Loucy (cell line): ENCODE measurements at regions not wholly inside any gene's neighbourhood (a gene's known extent, or its start where the extent isn't known, plus 50 kb on each side); places are given as distances from the start of the nearest gene placed in this dataset.

Source experiments
- H2AFZ ChIP-seq: fragments of 200-600 bp; sonication (generic); 2 replicates; pipeline ENCODE4 v1.6.0; 2016; ENCODE audit warnings: antibody characterized with exemption, mild to moderate bottlenecking, low read length, moderate library complexity
- H3F3A ChIP-seq: fragments of 200-600 bp; 2 replicates; pipeline ENCODE4 v1.6.0; 2016; ENCODE audit warnings: antibody characterized with exemption, low read depth, mild to moderate bottlenecking
- H3K27me3 ChIP-seq: fragments of 200-600 bp; sonication (generic); 2 replicates; pipeline ENCODE4 v1.6.1; 2014; ENCODE audit warnings: low read length, mild to moderate bottlenecking; ENCODE audit not compliant: insufficient read depth, poor library complexity, severe bottlenecking
- H3K36me3 ChIP-seq: fragments of 200-600 bp; sonication (generic); 2 replicates; pipeline ENCODE4 v1.6.1; 2016; ENCODE audit warnings: low read length; ENCODE audit not compliant: insufficient read depth
- H3K4me1 ChIP-seq: fragments of 200-600 bp; sonication (generic); 2 replicates; pipeline ENCODE4 v1.5.1; 2014; ENCODE audit warnings: low read length, mild to moderate bottlenecking; ENCODE audit not compliant: insufficient read depth, poor library complexity, severe bottlenecking
- H3K4me2 ChIP-seq: fragments of 200-600 bp; sonication (generic); 2 replicates; pipeline ENCODE4 v1.6.0; 2014; ENCODE audit warnings: antibody characterized with exemption, low read length, low read depth, mild to moderate bottlenecking; ENCODE audit not compliant: poor library complexity, severe bottlenecking
- H3K4me3 ChIP-seq: fragments of 200-600 bp; sonication (generic); 2 replicates; pipeline ENCODE4 v1.5.1; 2014; ENCODE audit warnings: low read length, mild to moderate bottlenecking, mixed read lengths; ENCODE audit not compliant: poor library complexity, severe bottlenecking
- H3K79me2 ChIP-seq: fragments of 200-600 bp; sonication (generic); 2 replicates; pipeline ENCODE4 v1.6.1; 2014; ENCODE audit warnings: low read length; ENCODE audit not compliant: insufficient read depth
- H3K9ac ChIP-seq: fragments of 200-600 bp; sonication (generic); 2 replicates; pipeline ENCODE4 v1.6.0; 2014; ENCODE audit warnings: mild to moderate bottlenecking, low read depth, low read length, moderate library complexity; ENCODE audit not compliant: poor library complexity, severe bottlenecking
- H3K9me2 ChIP-seq: fragments of 200-600 bp; sonication (generic); replicated peaks from 2 replicates; pipeline ENCODE4 v1.6.1; 2016; ENCODE audit warnings: low read depth, low read length, mixed read lengths
- H3K9me3 ChIP-seq: fragments of 200-600 bp; sonication (generic); 2 replicates; pipeline ENCODE4 v1.6.1; 2014; ENCODE audit warnings: mild to moderate bottlenecking, antibody characterized with exemption, low read length, low read depth; ENCODE audit not compliant: insufficient read depth
- H4K20me1 ChIP-seq: fragments of 200-600 bp; sonication (generic); 2 replicates; pipeline ENCODE4 v1.6.0; 2014; ENCODE audit warnings: antibody characterized with exemption, low read length, mild to moderate bottlenecking; ENCODE audit not compliant: insufficient read depth, poor library complexity, severe bottlenecking
- EZH2phosphoT487 ChIP-seq: fragments of 200-600 bp; IDR thresholded peaks from 2 replicates; pipeline ENCODE4 v1.6.1; 2018; ENCODE audit warnings: antibody characterized with exemption, mild to moderate bottlenecking, moderate library complexity, borderline replicate concordance
- TF ChIP-seq, protein P1 (sequence below): fragments of 200-600 bp; sonication (generic); conservative IDR thresholded peaks from 2 replicates; pipeline ENCODE4 v1.5.1; 2014; ENCODE audit warnings: mild to moderate bottlenecking, antibody characterized with exemption, low read length

- Histone ChIP-seq H2AFZ (no peak overlapping the region), H3K4me3 (no peak overlapping the region), H3K4me1 (no peaks in the 10 kb centered on the region), H4K20me1 (no peaks in the 10 kb centered on the region), H3K9ac (no peak overlapping the region), H3K9me3 (no peaks in the 10 kb centered on the region), H3K9me2 (no peaks in the 10 kb centered on the region), H3K36me3 (no peaks in the 10 kb centered on the region), H3K27me3 (no peaks in the 10 kb centered on the region), H3F3A (no peaks in the 10 kb centered on the region), H3K79me2 (no peaks in the 10 kb centered on the region), H3K4me2 (no peak overlapping the region)
- TF ChIP-seq, protein P1, sequence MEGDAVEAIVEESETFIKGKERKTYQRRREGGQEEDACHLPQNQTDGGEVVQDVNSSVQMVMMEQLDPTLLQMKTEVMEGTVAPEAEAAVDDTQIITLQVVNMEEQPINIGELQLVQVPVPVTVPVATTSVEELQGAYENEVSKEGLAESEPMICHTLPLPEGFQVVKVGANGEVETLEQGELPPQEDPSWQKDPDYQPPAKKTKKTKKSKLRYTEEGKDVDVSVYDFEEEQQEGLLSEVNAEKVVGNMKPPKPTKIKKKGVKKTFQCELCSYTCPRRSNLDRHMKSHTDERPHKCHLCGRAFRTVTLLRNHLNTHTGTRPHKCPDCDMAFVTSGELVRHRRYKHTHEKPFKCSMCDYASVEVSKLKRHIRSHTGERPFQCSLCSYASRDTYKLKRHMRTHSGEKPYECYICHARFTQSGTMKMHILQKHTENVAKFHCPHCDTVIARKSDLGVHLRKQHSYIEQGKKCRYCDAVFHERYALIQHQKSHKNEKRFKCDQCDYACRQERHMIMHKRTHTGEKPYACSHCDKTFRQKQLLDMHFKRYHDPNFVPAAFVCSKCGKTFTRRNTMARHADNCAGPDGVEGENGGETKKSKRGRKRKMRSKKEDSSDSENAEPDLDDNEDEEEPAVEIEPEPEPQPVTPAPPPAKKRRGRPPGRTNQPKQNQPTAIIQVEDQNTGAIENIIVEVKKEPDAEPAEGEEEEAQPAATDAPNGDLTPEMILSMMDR = no peak
- TF ChIP-seq EZH2phosphoT487 = no peak
These were observed 213.3 kb downstream of the MDFIC start for GRCh38 chr7:115135146-115135545.

DNA sequence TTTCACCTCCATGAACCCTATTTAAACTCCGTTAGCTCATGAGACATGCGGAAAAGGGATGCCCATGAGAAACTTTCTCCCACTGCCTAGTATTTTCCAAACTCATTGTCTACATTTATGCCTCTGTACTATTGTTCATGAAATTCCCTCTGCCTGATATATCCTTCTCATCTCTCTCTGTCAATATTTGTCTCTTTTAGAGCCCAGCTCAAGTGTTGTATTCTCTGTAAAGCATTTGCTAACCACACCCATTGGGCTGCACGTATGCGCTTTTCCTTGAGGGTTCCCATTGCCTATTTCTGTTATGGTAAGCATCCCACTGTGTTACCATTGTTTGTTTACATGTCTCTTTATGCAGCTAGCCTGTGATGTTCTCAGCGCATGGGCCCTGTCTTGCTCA, 211.4 kb downstream of the MDFIC start:
- Histone ChIP-seq H3K9me3 (no peaks in the 10 kb centered on the region), H3K4me2 (no peak overlapping the region), H3F3A (no peaks in the 10 kb centered on the region), H3K36me3 (no peaks in the 10 kb centered on the region), H2AFZ (no peak overlapping the region), H3K9me2 (no peaks in the 10 kb centered on the region), H3K9ac (no peak overlapping the region), H3K4me3 (no peak overlapping the region), H4K20me1 (no peaks in the 10 kb centered on the region), H3K27me3 (no peaks in the 10 kb centered on the region), H3K79me2 (no peaks in the 10 kb centered on the region), H3K4me1 (no peaks in the 10 kb centered on the region)
- TF ChIP-seq EZH2phosphoT487 = no peak
- TF ChIP-seq, protein P1 = no peak

DNA sequence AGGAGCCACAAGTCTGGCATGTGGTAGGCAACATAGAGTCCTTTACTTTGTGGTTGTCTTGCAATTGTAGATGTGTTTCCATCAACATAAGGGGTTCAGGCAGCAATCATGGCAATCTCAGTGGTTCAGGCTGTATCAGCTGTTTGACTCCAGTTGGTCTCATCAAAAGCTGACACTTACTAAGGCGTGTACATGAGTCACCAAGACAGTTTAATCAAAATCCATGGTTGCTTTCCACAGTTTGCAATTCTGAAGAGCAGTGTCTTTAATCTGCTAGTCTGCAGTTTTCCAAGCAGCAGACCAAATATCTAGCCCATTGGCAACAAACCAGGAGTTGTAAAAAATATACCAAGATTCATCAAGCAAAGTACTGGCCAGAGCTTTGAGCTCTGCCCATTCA, 210.2 kb downstream of the MDFIC start:
- no peak overlapping the region for H3K4me2 ChIP-seq
- H3K27me3 ChIP-seq = no peaks in the 10 kb centered on the region
- H3K79me2 ChIP-seq = no peaks in the 10 kb centered on the region
- H2AFZ ChIP-seq = no peak overlapping the region
- no peak overlapping the region for H3K9ac ChIP-seq
- no peaks in the 10 kb centered on the region for H3K9me3 ChIP-seq
- TF ChIP-seq, protein P1 = no peak
- no peak for TF ChIP-seq EZH2phosphoT487
- H3F3A ChIP-seq = no peaks in the 10 kb centered on the region
- no peaks in the 10 kb centered on the region for H3K4me1 ChIP-seq
- H3K36me3 ChIP-seq = no peaks in the 10 kb centered on the region
- H3K4me3 ChIP-seq = no peak overlapping the region
- H4K20me1 ChIP-seq = no peaks in the 10 kb centered on the region
- no peaks in the 10 kb centered on the region for H3K9me2 ChIP-seq
